Sigmoid colon (tissue), 4 donors: ENCODE measurements at regions not wholly inside any gene's neighbourhood (a gene's known extent, or its start where the extent isn't known, plus 50 kb on each side); places are given as distances from the start of the nearest gene placed in this dataset.

Experiments
- CTCF ChIP-seq, 4 experiments: fragments of 450-650 bp in 3 of 4; fragments of 200-600 bp in 1 of 4; IDR thresholded peaks; one replicate each; pipeline ENCODE4 v1.5.1; 2016 to 2019; ENCODE audit warnings: antibody characterized with exemption in 4 of 4, mild to moderate bottlenecking in 3 of 4, moderate library complexity in 2 of 4
- EP300 ChIP-seq, 4 donors: sonication (generic); formaldehyde crosslinking; IDR thresholded peaks; one replicate each; pipeline ENCODE4 v1.6.1; 2017; ENCODE audit warnings: antibody characterized with exemption in 4 of 4

- no peak for TF ChIP-seq CTCF (IDR thresholded peaks at IDR 0.05)
- no peak for TF ChIP-seq EP300 (IDR thresholded peaks at IDR 0.05)
Measured at GRCh38 chr4:187317799-187318198, 594.1 kb upstream of the FAT1 start.
